ENCODE measurements at regions not wholly inside any gene's neighbourhood (a gene's known extent, or its start where the extent isn't known, plus 50 kb on each side); places are given as distances from the start of the nearest gene placed in this dataset.

DNA sequence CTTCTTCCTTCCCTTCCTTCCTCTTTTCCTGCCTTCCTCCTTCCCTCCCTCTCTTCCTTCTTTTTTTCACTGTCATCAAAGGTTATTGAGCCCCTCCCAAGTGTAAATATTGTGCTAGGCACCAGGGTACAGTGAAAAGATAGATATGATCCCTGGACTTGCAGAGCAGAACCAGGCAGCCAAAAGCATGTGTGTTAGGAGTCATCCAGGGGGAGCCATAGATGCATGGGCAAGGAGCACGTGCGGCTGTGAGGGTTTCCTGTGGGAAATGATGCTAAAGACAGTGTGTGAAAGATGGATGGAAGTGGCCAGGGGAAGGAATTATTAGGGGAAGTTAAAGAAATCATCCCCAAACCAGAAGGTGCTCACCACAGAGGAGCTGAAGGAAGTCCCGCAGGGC lies 65.2 kb downstream of the NR2F2 start:
- CTCF ChIA-PET = no interaction called here
- H4K20me1 ChIP-seq (replicated peaks; ENCODE audit: control insufficient read depth, extremely low read depth, insufficient read depth, low read length) = no peaks in the 10 kb centered on the region
- H3K4me1 ChIP-seq (ENCODE audit: control insufficient read depth, extremely low read depth, insufficient read depth, low read length) = no peaks in the 10 kb centered on the region
- TF ChIP-seq FOS (IDR thresholded peaks at IDR 0.05; ENCODE audit: borderline replicate concordance, insufficient read depth, low read length) = no peak
- no peak for TF ChIP-seq JUN (IDR thresholded peaks at IDR 0.05; ENCODE audit: borderline replicate concordance, insufficient read depth, insufficient read length, low read depth)
- no peak for TF ChIP-seq POLR2AphosphoS5 (IDR thresholded peaks at IDR 0.05; ENCODE audit: insufficient read depth, low read depth, low read length)
- TF ChIP-seq, protein P1, sequence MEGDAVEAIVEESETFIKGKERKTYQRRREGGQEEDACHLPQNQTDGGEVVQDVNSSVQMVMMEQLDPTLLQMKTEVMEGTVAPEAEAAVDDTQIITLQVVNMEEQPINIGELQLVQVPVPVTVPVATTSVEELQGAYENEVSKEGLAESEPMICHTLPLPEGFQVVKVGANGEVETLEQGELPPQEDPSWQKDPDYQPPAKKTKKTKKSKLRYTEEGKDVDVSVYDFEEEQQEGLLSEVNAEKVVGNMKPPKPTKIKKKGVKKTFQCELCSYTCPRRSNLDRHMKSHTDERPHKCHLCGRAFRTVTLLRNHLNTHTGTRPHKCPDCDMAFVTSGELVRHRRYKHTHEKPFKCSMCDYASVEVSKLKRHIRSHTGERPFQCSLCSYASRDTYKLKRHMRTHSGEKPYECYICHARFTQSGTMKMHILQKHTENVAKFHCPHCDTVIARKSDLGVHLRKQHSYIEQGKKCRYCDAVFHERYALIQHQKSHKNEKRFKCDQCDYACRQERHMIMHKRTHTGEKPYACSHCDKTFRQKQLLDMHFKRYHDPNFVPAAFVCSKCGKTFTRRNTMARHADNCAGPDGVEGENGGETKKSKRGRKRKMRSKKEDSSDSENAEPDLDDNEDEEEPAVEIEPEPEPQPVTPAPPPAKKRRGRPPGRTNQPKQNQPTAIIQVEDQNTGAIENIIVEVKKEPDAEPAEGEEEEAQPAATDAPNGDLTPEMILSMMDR (IDR thresholded peaks at IDR 0.05; ENCODE audit: extremely low read depth in 1 of 2, insufficient read depth in 1 of 2, low read depth in 1 of 2, low read length in 2 of 2) = no peak
- no peak for TF ChIP-seq POLR2A (IDR thresholded peaks at IDR 0.05; ENCODE audit: low read depth, low read length)
- no peak for TF ChIP-seq GATA2 (IDR thresholded peaks at IDR 0.05; ENCODE audit: insufficient read depth, insufficient read length, low read depth, low read length)
- TF ChIP-seq, protein P2, sequence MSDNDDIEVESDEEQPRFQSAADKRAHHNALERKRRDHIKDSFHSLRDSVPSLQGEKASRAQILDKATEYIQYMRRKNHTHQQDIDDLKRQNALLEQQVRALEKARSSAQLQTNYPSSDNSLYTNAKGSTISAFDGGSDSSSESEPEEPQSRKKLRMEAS (IDR thresholded peaks at IDR 0.05; ENCODE audit: insufficient read depth, insufficient read length) = no peak
- no peak for TF ChIP-seq EZH2 (IDR thresholded peaks at IDR 0.05; ENCODE audit: borderline replicate concordance, low read depth, low read length, severe bottlenecking)
- no peak for TF ChIP-seq MYC (IDR thresholded peaks at IDR 0.05; ENCODE audit: low read depth, low read length)
- H3K79me2 ChIP-seq (ENCODE audit: control insufficient read depth, insufficient read depth, low read length) = no peaks in the 10 kb centered on the region
- no peak overlapping the region for H3K4me2 ChIP-seq (ENCODE audit: insufficient read depth, low read length)
- no peaks in the 10 kb centered on the region for H3K9me3 ChIP-seq (replicated peaks; ENCODE audit: control insufficient read depth, insufficient read depth, low read length)
- intact Hi-C loops (cut with micrococcal nuclease) (no loop called here), dilution Hi-C loops (cut with MboI; ENCODE audit: extremely low pct_ligation_motif_present, low sequenced_read_pairs) (no loop called here)
- no peak overlapping the region for H3K27ac ChIP-seq (ENCODE audit: insufficient read depth, low read depth, low read length)
- no peak for FAIRE-seq
- H3K4me3 ChIP-seq (replicated peaks in 1 of 3; ENCODE audit: insufficient read depth in 1 of 3, low read depth in 1 of 3, low read length in 3 of 3) = no peak overlapping the region
- H2AFZ ChIP-seq (ENCODE audit: low read depth, low read length) = no peak overlapping the region
- DNase-seq (ENCODE audit: low read depth, low spot score) = no peak
- no peak overlapping the region for H3K9ac ChIP-seq (replicated peaks; ENCODE audit: extremely low read depth, insufficient read depth, low read length)
- no peaks in the 10 kb centered on the region for H3K9me1 ChIP-seq (replicated peaks; ENCODE audit: control insufficient read depth, extremely low read depth, insufficient read depth, low read length)
- no peaks in the 10 kb centered on the region for H3K36me3 ChIP-seq (ENCODE audit: control insufficient read depth in 2 of 2, extremely low read depth in 1 of 2, insufficient read depth in 2 of 2, low read length in 2 of 2)
- POLR2A ChIA-PET = no interaction called here
- no TSS peak for BruUV-seq (replicated peaks)
- no peaks in the 10 kb centered on the region for H3K27me3 ChIP-seq (ENCODE audit: control insufficient read depth in 2 of 2, insufficient read depth in 2 of 2, low read length in 2 of 2)

Measured in endothelial cell of umbilical vein (primary cell).